ENCODE measurements at regions not wholly inside any gene's neighbourhood (a gene's known extent, or its start where the extent isn't known, plus 50 kb on each side); places are given as distances from the start of the nearest gene placed in this dataset.

GRCh38 chr1:208374391-208374941 is 130.3 kb upstream of the PLXNA2 start:
- TF ChIP-seq, protein P1, sequence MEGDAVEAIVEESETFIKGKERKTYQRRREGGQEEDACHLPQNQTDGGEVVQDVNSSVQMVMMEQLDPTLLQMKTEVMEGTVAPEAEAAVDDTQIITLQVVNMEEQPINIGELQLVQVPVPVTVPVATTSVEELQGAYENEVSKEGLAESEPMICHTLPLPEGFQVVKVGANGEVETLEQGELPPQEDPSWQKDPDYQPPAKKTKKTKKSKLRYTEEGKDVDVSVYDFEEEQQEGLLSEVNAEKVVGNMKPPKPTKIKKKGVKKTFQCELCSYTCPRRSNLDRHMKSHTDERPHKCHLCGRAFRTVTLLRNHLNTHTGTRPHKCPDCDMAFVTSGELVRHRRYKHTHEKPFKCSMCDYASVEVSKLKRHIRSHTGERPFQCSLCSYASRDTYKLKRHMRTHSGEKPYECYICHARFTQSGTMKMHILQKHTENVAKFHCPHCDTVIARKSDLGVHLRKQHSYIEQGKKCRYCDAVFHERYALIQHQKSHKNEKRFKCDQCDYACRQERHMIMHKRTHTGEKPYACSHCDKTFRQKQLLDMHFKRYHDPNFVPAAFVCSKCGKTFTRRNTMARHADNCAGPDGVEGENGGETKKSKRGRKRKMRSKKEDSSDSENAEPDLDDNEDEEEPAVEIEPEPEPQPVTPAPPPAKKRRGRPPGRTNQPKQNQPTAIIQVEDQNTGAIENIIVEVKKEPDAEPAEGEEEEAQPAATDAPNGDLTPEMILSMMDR (conservative IDR thresholded peaks at IDR 0.05 in 1 of 2, IDR thresholded peaks at IDR 0.05 in 1 of 2; ENCODE audit: extremely low read depth in 1 of 2, insufficient read depth in 1 of 2, low read depth in 1 of 2, low read length in 2 of 2) = no peak
- TF ChIP-seq EZH2 (IDR thresholded peaks at IDR 0.05; ENCODE audit: borderline replicate concordance, low read length) = no peak
